Hematopoietic multipotent progenitor cell treated with erythropoietin and hydrocortisone succinate and interleukin-3 and kit ligand, for 6 days (in vitro differentiated cells): ENCODE measurements at regions not wholly inside any gene's neighbourhood (a gene's known extent, or its start where the extent isn't known, plus 50 kb on each side); places are given as distances from the start of the nearest gene placed in this dataset.
A peak's percentile ranks its signal among the peaks of the same experiment; 100 is the strongest.

Experiments used
- DNase-seq: peaks from one replicate; pipeline ENCODE4 v3.0.0-alpha.2; 2015

DNA sequence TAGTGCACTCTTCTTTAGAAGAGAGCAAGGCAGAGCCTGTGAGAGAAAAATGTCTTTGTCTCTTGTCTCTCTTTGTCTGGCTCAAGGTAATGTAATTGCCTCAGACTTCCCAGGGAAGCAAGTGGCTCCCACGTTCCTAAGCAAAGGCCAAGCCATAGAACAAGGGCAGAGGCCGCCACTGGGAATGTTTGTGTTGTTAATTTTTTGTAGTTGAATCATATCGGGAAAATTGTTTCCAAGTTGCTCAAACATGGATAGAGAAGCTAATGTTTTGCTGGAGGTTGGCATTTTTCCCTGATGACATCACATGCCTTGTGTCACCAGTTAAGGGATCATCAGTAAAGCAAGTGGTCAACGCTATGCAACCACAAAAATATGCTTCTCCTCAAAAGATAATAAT is 211.5 kb upstream of the FOXA2 start:
- DNase-seq: no peak

DNA sequence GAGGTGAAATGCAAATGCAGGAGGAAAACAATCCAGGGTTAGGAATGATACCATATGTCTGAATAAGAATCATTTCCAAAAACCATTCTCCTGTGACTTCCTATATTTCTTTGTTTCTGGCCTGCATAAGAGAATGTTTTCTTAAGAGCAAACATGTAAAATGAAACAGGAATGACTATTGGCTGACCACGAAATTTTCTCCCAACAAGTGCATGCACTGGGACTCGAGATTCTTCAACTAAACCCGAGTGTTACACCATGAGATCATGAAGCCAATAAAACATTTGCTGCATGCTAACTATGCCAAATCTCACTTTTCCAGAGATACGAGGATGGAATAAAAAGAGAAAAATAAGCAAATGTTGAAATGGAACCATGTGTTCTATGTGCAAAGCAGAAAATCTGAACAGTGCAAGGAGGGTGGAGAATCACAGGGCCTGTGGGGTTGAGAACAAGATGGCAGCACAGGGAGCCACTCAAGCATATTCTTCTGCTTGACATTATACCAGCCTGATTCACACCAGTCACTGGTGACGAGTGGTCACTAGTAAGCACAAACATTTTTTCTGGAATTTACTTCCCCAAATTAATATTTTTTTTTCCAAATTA is 212.2 kb upstream of the FOXA2 start:
- no peak for DNase-seq

DNA sequence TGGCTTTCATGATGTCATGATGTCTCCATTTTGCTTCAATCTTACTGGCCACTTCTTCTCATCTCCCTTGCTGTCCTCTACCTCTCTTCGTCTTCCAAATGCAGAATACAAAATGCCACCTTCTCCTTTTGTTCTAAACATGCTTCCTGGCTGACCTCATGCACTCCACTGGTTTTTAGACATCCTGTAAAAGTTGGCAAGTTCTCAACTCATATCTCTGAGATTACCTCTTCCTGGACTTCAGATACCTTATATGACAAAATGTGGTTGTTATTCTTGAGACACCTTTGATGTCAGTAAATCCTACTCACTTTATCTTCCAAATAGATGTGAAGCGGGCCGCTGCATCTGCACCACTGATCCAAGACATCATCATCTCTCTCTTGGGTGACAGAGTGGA is 212.7 kb upstream of the FOXA2 start:
- no peak for DNase-seq

DNA sequence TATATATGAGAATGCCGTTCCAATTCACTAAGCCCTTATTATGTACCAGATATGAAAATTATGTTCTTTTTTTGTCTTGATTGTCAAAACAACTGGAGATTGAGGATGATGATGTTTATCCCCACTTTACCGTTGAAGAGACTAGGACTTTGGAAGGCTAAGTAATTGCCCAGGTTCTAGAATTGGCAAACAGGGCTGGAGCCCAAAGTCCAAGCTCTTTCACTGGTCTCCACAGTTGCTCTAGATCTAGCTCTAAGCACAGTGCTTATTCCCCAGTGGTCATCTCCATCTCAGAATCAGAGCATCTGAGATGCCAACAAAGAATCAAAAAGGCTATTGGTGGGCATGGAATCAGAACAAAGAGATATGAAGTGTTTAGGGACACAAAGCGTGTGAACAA is 215.3 kb upstream of the FOXA2 start:
- no peak for DNase-seq

DNA sequence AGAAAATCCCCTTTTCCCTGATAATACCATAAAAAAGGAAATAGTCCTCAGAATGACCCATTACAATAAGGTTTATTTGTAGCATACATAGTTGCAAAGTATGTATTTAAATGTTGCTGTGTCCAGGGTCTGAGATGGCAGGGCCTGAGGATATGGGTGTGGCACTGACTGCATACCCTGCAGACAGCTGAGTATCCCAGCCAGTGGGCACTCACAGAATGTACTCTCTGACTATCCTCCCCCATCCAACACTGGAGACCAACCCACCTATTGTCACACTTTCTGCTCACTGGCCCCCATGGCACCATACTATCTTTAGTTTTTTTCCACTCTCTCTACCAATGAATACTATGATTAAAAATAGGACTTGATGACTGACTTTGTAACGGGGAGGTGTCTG is 215.8 kb upstream of the FOXA2 start:
- DNase-seq: no peak

DNA sequence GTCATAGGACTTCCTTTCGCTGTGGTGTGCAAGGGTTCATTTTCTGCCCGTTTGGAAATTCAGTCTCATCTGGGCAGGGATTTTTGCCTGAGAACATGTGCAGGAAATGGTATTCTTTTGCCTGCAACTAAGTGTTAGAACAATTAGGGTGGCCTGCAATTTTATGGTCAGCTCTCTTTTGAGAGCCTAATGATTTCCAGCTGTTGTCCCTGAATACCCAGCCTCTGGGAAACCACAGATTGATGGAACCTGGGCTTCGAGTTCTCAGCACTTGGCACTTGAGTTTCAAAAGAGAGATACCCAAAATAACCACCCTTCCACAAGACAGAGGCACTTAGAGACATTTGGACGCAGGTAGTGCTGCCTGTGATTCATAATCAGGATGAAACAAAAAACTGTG is 217.2 kb upstream of the FOXA2 start:
- no peak for DNase-seq

DNA sequence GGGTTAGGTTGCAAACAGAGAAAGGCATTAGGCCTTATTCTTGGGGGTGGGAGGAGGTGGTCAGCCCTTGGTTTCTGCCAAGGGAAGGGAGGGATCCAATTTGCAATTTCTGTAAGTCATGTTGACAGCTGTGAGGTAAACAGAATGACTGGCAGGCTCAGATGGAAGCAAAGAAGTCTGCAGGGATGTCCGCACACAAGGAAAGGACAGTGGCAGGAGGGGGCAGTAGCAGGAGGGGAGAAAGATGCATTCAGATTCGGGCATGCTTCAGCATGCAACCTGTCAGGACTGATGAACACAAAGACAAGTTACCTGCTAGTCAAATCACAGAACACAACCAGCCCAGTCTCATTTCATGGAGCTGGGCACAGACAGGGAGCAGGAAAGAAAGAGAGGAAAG is 217.9 kb upstream of the FOXA2 start:
- no peak for DNase-seq

DNA sequence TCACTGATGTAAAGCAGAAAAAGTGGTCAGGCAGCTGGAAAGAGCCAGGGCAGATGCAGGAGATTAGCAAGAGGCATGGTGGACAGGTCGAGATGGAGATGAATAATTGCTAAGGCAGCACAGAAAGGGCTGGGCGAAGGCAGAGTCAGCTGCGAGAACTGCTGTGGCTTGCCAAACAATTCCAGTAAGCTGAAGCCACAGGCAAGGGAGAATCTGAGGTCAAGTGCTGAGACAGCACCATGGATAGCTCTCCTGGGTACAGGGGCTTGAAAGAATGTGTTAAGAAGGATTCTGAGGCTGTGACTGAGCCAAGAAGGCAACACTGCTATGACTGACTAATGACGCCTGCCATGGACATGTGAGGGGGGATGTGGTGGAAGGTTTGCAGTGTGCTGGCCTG is 220.8 kb upstream of the FOXA2 start:
- peak; percentile 14 for DNase-seq

DNA sequence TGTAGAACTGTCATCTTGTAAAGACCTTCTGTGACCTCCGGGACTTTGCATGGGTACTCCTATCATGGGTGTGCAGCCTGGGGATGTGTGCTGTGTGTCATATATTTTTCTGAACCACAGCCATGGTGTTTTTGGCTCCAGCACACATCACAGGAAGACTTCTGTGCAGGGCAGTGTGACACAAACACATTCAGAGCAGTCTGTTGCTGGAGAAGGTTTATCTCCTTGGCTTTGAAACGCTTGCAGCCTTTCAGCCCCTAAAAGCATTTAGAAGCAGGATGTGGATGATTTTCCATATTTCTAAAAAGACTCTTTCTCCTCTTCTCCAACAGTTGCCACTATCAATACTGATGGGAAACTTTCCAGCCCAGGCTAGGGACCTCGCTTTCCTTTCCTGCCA is 221.6 kb upstream of the FOXA2 start:
- DNase-seq: no peak

DNA sequence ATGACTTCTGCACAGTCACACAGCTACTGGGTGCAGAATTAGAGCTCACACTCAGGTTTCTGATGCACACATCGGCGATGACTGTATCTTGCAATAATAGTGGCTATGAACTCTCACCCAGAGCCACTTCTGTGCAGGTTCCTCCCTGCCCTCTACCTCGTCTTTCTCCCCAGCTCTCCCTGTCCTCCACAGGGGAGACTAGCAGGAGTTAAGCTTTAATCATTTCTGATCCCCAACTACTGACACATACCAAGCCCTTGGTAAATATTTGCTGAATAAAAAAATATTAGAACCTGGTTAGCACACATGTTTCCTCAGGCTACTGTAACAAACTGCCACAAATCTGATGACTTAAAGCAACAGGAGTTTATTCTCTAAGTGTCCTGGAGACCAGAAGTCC is 222.7 kb upstream of the FOXA2 start:
- no peak for DNase-seq

DNA sequence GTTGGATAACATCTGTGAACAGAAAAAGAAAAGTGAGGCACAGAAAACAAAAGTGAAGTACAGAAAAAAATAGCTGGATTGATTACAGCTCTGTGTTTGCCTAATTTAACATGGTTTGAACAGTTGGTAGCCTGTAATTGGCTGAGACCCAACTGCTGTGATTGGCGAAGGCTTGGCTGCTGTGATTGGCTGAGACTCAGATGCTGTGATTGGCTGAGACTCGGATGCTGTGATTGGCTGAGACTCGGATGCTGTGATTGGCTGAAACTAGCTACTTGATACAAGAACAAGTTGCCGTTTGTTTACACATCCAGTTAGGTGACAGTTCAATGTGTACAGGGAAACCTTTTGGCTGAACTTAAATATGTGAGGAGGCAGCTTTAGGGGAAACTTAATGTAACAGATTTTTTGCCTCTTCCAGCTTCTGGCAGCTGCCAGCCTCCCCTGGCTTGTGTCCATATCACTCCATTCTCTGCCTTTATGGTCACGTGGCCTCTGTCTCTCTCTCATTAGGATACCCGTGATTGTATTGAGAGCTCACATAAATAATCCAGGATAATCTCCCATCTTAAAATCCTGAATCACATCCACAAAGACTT is 223.4 kb upstream of the FOXA2 start:
- no peak for DNase-seq

DNA sequence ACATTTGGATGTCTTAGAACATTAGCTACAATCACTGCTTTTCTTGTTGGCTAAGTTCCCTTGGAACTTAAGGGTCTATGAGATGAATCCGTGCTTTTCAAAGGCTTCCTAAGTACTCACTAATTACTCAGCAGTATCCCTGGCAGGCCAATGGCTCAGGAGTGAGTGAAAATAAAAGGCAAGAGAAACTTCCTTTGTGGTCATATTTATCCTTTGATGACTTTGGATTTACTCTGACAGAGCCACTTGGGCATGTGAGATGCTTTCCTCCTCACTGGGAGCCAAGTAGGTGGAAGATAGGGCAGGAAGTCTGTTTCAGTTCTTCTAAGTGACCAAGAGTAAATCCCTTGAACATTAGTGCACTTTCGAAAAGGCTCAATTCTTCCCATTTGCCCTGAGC is 224.3 kb upstream of the FOXA2 start:
- no peak for DNase-seq

DNA sequence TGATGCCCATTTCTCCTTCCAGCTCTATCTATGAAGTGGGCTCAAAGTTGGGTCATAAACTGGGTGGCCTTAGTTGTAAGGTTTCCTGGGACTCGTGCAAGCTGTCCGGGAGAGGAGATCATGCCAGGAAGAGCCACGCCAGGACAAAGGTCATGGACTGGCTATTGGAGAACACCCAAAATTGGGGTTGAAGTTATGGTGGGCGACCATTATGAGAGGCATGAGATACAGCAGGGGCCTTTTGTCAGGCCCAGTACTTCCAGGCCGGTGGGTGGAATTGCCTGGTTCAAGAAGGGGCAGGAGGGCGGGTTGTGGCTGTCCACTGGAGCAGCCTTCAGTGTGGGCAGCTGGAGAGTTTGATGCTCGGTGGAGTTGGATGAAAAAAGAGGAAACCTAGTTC is 225.1 kb upstream of the SSTR4 start:
- DNase-seq: no peak

DNA sequence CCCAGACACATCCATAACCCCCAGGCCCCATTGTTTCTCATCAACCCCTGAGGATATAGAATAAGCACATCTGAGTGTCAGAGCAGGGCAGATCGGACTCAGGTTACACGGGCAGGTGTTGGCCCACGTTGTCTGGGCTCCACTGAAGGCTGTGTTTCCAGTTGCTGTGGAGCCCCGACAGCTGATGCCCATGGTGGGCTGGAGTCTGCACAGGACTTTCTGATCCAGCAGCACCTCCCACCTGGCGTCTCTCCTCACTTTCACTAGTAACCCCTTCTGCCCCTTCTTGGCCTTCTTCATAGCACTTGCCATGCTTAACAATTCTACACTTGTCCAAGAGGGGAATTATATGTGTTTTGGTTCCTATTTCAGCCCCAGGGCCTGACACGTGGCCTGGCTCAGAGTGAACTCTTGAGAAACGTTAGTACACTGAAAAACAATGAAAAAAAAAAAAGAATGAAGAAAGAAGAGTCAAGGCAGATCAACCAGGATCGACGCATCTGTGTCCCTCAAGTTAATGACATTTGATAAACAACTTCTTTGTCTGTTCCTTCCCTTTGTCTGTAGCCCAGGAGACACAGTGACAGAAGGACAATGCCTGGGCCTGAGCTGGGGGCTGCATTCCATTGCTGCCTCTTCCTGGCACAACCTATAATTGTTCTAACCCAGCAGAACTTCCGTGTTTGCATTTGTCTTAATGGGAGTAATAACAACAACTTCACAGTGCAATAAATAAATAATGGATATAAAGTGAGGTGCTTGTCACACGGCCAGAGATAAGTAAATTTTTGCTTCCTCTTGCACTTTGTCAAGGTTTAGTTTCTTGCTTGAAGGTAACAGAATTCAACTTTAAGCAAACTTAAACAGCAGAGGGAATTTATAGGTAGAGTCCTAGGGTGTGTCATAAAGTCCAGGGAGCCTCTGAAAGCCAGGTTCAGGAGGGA is 224.2 kb upstream of the SSTR4 start:
- no peak for DNase-seq

DNA sequence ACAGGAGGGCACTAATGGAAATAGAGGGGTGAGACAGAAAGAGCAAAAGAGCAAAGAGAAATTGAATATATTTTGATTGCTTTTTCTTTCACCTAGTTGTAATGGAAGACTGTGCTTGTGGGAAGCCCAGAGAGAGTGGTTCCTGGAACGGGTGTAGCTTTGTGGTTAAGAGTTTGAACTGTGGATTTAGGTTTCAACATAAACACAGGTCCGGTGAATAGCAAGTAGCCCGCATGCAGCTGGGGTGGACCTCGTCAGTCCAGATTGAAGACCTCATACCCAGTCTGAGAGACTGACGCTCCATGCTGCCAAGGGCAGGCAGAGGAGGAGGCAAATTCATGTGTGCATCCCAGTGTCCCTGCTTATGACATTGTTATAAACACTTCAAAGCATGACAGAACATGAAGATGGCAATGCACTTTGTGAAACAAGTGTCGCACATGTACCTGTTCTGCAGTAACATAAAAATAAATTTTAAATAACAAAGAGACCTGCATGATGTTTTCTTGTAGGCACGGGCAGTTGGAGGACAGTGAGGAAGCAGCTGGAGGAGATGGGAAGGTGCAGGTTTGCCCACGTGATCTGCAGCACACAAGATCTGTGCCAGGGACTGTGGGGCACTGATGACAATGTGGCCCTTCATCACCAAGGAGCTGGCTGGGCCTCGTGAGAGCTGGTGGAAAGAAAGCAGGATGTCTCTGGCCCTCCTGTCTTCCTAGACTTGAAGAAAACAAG is 220.5 kb upstream of the SSTR4 start:
- no peak for DNase-seq

DNA sequence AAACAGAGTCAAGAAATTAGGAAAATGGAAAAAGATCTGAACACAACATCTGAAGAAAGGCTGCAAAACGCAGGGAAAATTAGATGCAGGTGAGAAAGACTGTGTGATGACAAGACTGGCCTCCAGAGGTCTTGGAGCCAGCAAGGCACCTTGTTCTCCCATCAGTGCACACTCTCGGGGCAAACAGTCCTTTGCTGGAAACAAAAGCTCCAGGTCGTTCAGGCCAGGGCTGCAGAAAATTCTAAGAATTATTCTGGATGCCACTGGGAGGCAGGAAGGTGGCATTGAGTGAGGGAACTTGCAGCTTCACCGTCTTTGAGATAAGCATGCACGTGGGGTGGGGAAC is 219.9 kb upstream of the SSTR4 start:
- DNase-seq: no peak

DNA sequence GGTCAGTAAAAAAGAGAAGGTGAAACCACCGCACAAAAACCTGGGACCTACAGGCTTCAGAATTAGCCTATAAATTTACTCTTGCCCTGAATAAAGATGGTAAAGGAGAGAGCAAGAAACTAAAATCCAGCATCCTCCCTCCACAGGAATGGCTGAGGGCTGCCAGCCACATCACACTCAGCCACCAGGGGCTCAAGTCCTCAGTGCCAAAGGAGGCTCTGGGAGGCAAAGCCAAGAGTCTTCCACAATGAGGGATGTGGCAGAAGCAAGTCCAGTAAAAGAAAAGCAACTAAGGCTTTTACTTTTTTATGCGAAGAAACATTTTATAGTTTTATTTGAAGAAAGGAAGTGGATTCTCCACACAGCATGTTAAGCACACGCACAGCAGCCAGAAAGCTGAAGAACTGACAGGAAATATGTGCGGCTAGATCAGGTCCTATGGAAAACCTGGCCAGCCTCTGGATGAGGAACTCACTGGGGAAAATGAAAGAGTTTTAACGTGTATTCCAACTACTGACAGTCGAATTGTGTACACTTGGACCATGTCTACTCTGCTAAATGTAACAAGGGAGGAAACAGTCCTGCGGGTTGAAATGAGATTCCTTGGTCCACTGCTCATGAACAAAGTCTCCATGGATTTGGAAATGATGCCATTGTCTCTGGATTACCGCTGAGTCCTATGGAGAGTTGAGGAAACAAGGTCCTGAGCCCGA is 219.4 kb upstream of the SSTR4 start:
- peak; percentile 7 for DNase-seq

DNA sequence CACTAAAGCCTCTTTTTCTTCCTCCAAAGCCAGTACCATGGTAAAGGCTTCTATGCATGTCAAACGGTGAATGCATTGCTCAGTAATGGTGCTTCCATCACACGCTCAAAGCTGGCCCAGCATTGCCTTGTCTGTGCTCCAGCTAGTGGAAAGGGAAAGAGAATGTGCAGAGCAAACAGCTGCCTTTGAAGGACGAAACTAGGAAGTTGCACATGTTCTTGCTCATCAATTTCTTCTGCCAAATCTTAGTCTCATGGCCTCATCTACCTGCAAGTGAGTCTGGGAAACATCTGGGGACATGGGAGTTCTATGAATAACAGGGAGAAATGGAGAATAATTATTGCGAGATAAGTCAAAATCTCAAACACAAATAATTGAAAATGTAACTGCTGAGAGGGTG is 216.5 kb upstream of the SSTR4 start:
- DNase-seq: no peak

DNA sequence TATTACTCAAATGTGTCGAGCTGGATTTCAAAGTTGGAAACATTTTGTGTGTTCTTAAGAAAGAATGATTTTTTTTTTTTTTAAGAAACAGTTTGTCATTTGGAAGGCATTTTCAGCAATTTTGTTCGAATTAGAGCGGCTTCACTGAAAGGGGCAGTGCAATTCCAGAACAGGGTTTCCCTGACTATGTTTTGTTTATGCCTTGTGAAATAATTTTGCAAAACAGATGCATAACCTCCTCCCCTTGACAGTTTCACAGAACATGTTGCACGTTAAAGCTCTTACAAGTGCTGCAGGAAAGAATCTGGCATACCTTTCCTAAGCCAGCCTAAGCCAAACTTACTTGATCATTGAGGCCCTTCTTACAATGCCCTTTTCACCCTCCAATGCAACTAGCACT is 216.0 kb upstream of the SSTR4 start:
- no peak for DNase-seq

DNA sequence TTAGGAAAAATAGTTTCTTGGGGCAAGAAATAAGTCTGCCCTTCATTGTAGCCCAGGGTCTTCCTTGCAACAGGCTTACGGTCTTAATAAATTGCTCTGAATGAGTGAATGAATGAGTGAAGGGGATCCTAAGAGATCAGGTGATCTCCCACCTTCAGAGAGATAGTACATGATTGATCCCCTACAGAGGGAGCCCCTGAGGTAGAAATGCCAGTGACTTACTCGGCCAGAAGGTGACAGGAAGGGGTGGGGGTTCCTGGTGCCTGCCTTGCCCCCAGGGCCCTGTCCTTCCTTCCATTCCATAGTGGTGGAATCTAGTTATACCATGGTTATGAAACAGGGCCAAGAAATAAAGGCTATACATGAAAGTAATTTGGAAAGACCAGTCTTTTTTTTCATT is 215.3 kb upstream of the SSTR4 start:
- no peak for DNase-seq

DNA sequence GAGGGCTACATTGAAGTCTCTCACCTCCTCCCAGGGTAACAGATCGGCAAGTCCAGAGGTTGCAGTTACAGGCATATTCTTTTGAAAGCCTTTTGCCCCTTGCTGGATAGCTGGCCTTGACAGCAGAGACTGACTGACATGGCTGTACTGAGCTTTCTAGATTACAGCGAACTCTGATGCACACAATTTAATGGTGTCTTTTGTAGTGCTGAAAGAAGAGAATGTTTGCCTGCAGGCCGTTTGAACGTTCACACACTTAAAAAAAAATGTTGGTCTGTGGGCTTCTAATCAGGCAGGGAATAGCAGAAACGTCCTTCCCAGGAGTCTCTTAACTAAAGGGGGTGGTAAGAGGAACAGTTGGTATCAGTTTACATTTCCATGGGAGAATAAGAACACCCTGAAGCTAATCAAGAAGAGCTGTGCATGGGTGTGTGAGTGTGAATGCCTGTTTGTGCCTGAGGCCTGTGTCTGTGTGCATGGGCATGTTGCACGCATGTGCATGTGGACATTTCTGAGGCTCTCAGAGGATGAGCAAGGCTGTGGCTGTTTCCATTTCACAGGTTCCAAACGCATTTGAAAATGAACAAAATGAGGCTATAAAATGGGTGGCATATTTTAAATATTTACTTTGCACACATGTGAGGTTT is 213.9 kb upstream of the SSTR4 start:
- DNase-seq: no peak

DNA sequence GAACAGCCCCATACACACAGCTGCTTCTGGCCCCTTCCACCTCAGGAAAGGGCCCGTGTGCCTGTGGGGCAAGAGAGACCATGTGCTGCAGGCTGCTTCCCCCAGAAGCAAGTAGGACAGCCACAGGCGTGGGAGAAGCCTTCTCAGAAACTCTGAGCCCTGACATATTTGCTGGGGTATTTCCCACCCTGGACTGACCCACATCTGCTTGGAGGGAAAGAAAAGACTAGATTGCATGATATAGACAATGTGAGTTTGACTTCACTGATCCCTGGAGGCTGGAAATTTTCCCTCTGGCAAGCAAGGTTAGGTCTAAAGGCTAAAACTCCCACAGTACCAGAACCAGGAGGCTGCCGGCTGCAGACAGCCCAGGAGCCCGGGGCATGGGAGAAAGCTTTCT is 213.3 kb upstream of the SSTR4 start:
- no peak for DNase-seq

DNA sequence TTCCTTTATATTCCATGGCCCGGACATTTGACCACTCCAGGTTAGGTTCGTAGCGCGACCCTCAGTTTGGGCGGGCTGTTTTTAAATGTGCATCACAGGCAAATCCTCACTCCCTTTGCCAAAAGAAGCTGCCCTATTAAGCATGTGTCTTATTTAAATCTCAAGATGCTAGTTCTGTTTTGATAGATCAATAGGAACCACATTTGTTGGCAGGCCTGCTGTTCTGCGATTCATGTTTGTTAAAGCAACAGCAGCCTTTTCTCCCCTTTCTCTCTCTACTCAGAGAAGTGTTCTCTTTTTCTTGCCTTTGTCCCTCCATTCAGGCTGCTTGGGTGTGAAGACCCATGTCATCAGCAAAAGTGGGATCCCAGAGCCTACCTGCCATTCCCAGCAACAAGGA is 212.0 kb upstream of the SSTR4 start:
- no peak for DNase-seq
